DMS153 treated with DMSO at 0.1 percent for 48 hours (cell line): ENCODE measurements at regions not wholly inside any gene's neighbourhood (a gene's known extent, or its start where the extent isn't known, plus 50 kb on each side); places are given as distances from the start of the nearest gene placed in this dataset.
"Not testable (repeated sequence)": the region's sequence is repeated elsewhere in the genome, so short reads cannot be mapped to it uniquely, and the experiment has no call there.

Source experiments
- DNase-seq: peaks from one replicate; lab custom pipeline; 2025; ENCODE audit not compliant: unreplicated experiment; lab: John Stamatoyannopoulos, UW

- DNase-seq = no peak
These were observed 119.3 kb upstream of the MDFIC start for GRCh38 chr7:114802632-114803031.

- no peak for DNase-seq
These were observed 115.2 kb upstream of the MDFIC start for GRCh38 chr7:114806590-114807162.

GRCh38 chr7:114812570-114812969 is 109.3 kb upstream of the MDFIC start:
- DNase-seq = no peak

- no peak for DNase-seq
These were observed 108.3 kb upstream of the MDFIC start for GRCh38 chr7:114813624-114814023.

GRCh38 chr7:114817036-114817435 is 104.9 kb upstream of the MDFIC start:
- DNase-seq = not testable (repeated sequence)

GRCh38 chr7:114818501-114818900 is 103.4 kb upstream of the MDFIC start:
- DNase-seq = no peak

- no peak for DNase-seq
These were observed 102.1 kb upstream of the MDFIC start for GRCh38 chr7:114819616-114820362.

- no peak for DNase-seq
These were observed 100.6 kb upstream of the MDFIC start for GRCh38 chr7:114821030-114821900.

GRCh38 chr7:114822131-114822530 is 99.8 kb upstream of the MDFIC start:
- DNase-seq = no peak

- no peak for DNase-seq
These were observed 99.0 kb upstream of the MDFIC start for GRCh38 chr7:114822844-114823243.

- no peak for DNase-seq
These were observed 98.6 kb upstream of the MDFIC start for GRCh38 chr7:114823290-114823689.

- no peak for DNase-seq
These were observed 96.4 kb upstream of the MDFIC start for GRCh38 chr7:114825423-114825951.

GRCh38 chr7:114830952-114831351 is 90.9 kb upstream of the MDFIC start:
- DNase-seq = no peak

- DNase-seq = no peak
These were observed 88.8 kb upstream of the MDFIC start for GRCh38 chr7:114832906-114833595.

GRCh38 chr7:114835303-114835702 is 86.6 kb upstream of the MDFIC start:
- DNase-seq = no peak

GRCh38 chr7:114835861-114836260 is 86.0 kb upstream of the MDFIC start:
- DNase-seq = no peak

- no peak for DNase-seq
These were observed 79.3 kb upstream of the MDFIC start for GRCh38 chr7:114842551-114843065.

- DNase-seq = no peak
These were observed 78.8 kb upstream of the MDFIC start for GRCh38 chr7:114843102-114843501.

GRCh38 chr7:114851406-114852061 is 70.4 kb upstream of the MDFIC start:
- no peak for DNase-seq

- no peak for DNase-seq
These were observed 69.6 kb upstream of the MDFIC start for GRCh38 chr7:114852293-114852692.
